GM21529 (cell line): ENCODE measurements at regions not wholly inside any gene's neighbourhood (a gene's known extent, or its start where the extent isn't known, plus 50 kb on each side); places are given as distances from the start of the nearest gene placed in this dataset.
"Not testable (repeated sequence)": the region's sequence is repeated elsewhere in the genome, so short reads cannot be mapped to it uniquely, and the experiment has no call there.

ENCODE experiments used
- ATAC-seq: cut with Tn5 transposase; IDR thresholded peaks from one replicate; pipeline ENCODE4 v1.9.1; 2021; ENCODE audit not compliant: unreplicated experiment

- ATAC-seq: no peak
Observed at GRCh38 chr11:121907379-121907778, 208.6 kb downstream of the BLID start.

- ATAC-seq: no peak
Observed at GRCh38 chr11:121904148-121904547, 211.9 kb downstream of the BLID start.

DNA sequence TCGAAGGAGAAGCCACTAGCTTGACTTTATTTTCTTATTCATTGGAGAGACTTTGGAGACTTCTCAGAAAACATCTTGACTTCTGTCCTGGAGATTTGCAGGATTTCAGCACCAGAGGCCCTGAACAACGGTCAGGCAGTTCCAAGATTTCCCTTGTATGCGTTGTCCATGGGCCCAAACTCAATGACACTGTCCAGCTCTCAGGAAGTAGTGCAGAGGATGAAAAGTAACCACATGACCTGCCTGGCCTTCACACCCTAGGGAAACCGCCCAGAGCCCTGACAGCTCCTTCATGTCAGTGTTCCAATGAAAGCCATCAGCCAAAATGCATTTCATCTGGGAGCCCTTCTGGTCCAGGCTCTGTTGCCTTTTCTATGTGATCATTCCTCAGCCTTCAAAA is 214.1 kb downstream of the BLID start:
- ATAC-seq: no peak

DNA sequence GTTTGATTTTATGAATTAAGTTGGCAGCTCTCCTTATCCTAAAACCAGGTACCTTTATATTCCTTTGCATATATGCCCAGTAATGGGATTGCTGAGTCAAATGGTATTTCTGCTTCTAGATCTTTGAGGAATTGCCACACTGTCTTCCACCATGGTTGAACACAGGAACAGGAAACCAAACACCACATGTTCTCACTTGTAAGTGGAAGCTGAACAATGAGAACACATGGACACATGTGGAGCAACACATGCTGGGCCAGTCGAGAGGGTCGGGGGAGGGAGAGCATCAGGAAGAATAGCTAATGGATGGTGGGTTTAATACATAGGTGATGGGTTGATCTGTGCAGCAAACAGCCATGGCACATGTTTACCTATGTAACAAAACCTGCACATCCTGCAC is 214.6 kb downstream of the BLID start:
- ATAC-seq: not testable (repeated sequence)

GRCh38 chr11:121899520-121899919 is 216.5 kb downstream of the BLID start:
- ATAC-seq: no peak

- no peak for ATAC-seq
Observed at GRCh38 chr11:121898903-121899302, 217.1 kb downstream of the BLID start.

- no peak for ATAC-seq
Observed at GRCh38 chr11:121895919-121896318, 220.1 kb downstream of the BLID start.

DNA sequence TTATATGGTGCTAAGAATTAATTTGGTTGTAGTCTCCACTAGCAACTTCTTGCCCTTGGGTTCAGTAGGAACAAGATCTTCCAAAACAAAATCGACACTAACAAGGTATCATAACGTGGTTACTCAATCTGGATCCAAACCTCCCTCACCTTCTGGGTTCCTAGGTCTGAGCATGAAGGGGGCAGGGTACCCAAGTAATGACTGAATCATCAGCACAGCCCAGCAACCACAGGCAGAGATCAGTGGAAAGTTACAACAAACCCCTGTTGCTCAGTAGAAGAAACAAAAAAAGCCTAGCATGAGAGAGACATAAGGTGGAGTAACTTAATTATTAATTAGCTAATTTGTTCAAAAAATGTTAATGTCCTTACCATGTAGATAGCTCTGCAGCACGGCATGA is 221.4 kb downstream of the BLID start:
- no peak for ATAC-seq

GRCh38 chr11:121892863-121893262 is 223.2 kb downstream of the BLID start:
- no peak for ATAC-seq

DNA sequence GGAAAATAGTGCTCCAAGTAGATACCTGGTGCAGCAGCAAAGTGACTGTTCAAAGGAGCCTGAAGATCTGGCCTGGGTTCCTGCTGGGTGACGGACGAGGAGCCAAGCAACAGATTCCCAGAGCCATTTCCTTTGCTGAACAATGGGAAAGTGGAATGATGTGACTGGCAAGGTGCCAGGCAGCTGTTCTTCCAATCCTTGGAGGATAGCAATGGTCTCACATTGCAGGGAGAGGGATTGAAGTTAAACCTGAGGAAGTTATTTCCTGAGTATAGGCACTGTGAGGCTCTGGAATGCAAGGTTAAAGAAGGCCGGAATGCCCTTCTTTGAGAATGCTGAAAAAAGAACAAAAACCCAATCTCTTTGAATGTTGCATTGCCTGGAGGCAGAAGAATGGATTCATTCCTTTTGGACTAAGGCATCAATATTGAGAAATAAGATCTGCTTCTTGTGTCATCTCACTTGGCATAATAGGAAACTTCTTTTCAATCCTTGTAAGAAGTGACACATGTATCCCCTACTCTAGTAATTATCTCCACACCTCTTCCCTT is 223.8 kb downstream of the BLID start:
- ATAC-seq: no peak

DNA sequence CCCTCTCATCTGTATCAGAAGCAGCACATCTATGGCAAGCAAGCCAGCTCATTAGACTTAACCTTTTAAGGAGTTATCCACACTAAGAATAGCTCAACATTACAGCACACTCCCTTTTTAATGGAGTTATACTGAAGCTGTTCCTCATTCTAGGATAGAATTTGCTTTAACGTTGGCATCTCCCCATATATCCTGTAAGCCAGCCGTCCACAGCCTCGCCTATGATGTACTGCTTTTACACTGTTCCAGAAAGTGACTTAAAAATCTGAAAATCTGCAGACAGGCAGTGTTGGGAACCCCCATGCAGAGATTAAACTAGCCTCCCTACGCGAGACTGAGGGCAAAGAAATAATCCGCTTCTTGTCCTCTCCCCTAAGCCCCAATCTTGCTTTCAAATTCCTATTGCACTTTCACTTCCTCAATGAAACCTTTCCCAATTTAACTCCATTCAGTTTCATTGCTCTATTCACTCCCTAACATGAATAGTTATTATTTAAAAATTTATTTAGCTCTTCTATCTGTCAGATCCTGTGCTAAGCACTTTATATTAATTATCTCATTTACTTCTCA is 225.0 kb downstream of the BLID start:
- ATAC-seq: no peak

- ATAC-seq: no peak
Observed at GRCh38 chr11:121890377-121890776, 225.6 kb downstream of the BLID start.

DNA sequence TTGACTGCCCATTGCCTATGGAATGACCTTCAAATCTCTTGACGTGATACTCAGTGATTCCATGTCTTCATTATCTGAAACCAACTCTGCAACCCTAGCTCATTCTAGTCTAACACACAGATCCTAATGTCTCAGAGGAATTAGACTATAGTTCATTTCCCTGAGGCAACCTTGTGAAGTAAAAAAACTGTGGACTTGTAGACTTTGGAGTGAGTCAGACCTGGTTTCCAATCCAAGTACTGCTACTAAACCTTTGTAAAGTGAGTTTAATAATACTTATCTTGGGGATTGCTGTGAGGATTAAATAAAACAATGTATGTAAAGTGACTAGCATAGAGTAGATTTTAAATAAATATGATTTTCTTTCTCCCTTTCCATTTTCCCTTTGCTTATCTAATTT is 226.1 kb downstream of the BLID start:
- ATAC-seq: no peak

GRCh38 chr11:121889186-121889585 is 226.8 kb downstream of the BLID start:
- ATAC-seq: no peak

GRCh38 chr11:121887976-121888557 is 227.9 kb downstream of the BLID start:
- ATAC-seq: no peak

DNA sequence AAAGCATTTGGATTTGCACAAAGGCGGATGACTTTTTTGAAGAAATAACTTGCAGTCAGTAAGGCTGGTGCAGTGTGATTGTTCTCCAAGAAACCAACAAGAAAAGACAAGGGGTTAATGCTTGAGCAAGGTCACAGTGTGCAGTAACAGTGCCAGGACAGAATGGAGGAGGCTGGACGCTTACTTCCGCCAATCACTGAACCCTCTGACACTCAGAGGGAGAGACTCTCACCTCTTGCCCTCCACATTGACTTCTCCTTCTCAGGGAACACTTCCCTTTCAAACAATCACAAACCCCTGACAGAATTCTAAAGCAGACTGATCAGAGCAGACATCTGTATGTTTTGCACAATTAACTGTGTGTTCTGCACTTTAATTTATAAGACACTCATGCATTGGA is 228.4 kb downstream of the BLID start:
- ATAC-seq: no peak

GRCh38 chr11:121886996-121887395 is 229.0 kb downstream of the BLID start:
- ATAC-seq: no peak

DNA sequence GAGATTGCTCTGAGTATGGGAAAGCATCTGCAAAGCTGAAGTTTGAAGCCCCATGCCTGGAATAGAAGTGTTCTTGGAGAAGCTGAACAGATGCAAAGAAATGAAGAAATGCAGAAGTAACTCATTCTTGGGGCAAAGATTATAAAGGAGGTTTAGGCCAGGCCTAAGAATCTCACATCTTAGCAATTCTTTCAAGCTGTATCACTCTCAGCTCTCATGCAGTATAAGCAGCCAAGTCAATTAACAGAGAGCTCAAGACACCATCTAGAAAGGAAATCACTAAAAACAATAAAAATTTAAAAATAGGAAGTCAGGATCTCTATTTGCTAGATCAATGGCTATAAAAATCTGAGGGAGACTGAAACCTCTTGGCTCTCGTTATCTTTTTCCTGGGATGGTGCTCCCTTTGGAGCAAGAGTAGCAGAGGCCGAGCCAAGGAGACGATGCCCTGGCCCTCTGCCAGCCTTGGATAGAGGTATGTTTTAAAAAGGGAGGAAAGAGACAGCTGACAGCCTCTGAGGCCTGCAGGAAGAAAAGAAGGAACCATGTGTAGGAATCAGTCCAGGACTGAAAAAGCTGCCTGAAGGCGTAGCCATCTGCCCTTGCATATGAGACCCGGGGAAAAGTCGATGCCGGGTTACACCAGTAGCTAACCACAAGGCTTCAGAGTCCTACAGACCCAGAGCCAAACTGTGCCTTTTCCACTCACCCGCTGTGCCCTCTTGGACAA is 229.8 kb downstream of the BLID start:
- ATAC-seq: no peak

- ATAC-seq: no peak
Observed at GRCh38 chr11:121884626-121885025, 231.4 kb downstream of the BLID start.

GRCh38 chr11:121881806-121882205 is 234.2 kb downstream of the BLID start:
- ATAC-seq: no peak

DNA sequence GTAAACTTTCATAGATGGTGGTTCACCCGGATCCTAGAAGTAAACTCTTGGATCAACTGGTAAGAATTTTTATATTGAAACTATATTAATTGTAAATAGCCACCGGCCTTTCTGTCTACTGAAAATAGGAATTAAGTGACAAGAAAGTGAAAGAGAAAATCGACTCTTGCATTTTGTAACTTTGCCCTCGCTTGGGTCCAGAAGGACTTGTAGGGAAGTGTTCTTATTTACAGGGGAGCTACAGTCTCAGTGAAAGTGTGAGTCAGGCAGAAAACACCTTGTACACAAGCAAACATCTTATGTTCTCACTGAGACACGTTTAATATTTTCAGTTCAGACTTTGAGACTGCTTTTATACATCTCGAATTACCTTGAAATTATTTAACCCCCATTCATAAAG is 238.9 kb downstream of the BLID start:
- no peak for ATAC-seq

DNA sequence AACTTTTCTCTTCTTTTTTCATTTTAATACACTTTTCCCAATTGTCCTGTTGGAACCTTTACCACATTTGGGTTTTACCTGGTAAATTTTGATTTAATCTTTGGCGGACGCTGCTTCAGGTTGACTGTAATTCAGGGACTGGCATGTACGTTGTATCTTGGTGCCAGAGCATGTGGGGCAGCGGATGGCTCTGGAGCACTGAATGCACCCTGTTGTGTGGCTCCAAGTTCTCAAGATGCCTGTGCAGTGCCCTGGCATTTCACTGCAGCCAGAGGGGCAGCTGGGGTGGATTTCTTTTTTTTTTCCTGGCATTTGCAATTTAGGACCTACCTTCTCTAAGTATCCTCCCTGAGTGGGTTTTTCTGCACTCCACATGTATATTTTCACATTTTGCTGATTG is 242.2 kb downstream of the BLID start:
- ATAC-seq: no peak
